Smooth muscle cell (in vitro differentiated cells): ENCODE measurements at regions not wholly inside any gene's neighbourhood (a gene's known extent, or its start where the extent isn't known, plus 50 kb on each side); places are given as distances from the start of the nearest gene placed in this dataset.

Experiments
- DNase-seq: peaks from one replicate; lab custom pipeline; 2025; ENCODE audit not compliant: unreplicated experiment; lab: John Stamatoyannopoulos, UW
- H2AFZ ChIP-seq: fragments of 200-600 bp; sonication (generic); 2 replicates; pipeline ENCODE4 v1.6.0; 2016; ENCODE audit warnings: antibody characterized with exemption, low read depth, mild to moderate bottlenecking
- H3F3A ChIP-seq: fragments of 200-600 bp; sonication (generic); 2 replicates; pipeline ENCODE4 v1.6.0; 2017; ENCODE audit warnings: antibody characterized with exemption, low read depth
- H3K27ac ChIP-seq: fragments of 200-600 bp; sonication (generic); 2 replicates; pipeline ENCODE4 v1.5.1; 2016; ENCODE audit warnings: low read depth, mild to moderate bottlenecking
- H3K27me3 ChIP-seq: fragments of 200-600 bp; sonication (generic); 2 replicates; pipeline ENCODE4 v1.6.1; 2016; ENCODE audit warnings: low read depth, mild to moderate bottlenecking
- H3K36me3 ChIP-seq: fragments of 200-600 bp; sonication (generic); 2 replicates; pipeline ENCODE4 v1.5.1; 2016; ENCODE audit warnings: low read depth
- H3K4me1 ChIP-seq: fragments of 200-600 bp; sonication (generic); 2 replicates; pipeline ENCODE4 v1.5.1; 2016; ENCODE audit warnings: low read depth
- H3K4me2 ChIP-seq: fragments of 200-600 bp; sonication (generic); 2 replicates; pipeline ENCODE4 v1.6.0; 2016; ENCODE audit warnings: mild to moderate bottlenecking
- H3K4me3 ChIP-seq: fragments of 200-600 bp; sonication (generic); 2 replicates; pipeline ENCODE4 v1.5.1; 2016; ENCODE audit warnings: mild to moderate bottlenecking
- H3K79me2 ChIP-seq: fragments of 200-600 bp; sonication (generic); 2 replicates; pipeline ENCODE4 v1.6.0; 2016; ENCODE audit warnings: low read depth, mild to moderate bottlenecking
- H3K9ac ChIP-seq: fragments of 200-600 bp; sonication (generic); 2 replicates; pipeline ENCODE4 v1.6.0; 2016; ENCODE audit warnings: low read depth
- H3K9me3 ChIP-seq: fragments of 200-600 bp; sonication (generic); replicated peaks from 2 replicates; pipeline ENCODE4 v1.5.1; 2016; ENCODE audit warnings: low read depth
- H4K20me1 ChIP-seq: fragments of 200-600 bp; sonication (generic); 2 replicates; pipeline ENCODE4 v1.6.0; 2016; ENCODE audit warnings: low read depth
- CTCF ChIP-seq: fragments of 200-600 bp; sonication (generic); IDR thresholded peaks from 2 replicates; pipeline ENCODE4 v1.5.1; 2017; ENCODE audit warnings: borderline replicate concordance, mild to moderate bottlenecking, antibody characterized with exemption; ENCODE audit not compliant: insufficient read depth, poor library complexity, severe bottlenecking
- WGBS: methylation state at CpG from one replicate; pipeline ENCODE4 v1.1.7; 2016; ENCODE audit warnings: low lambda C conversion rate; 5-methylcytosine and 5-hydroxymethylcytosine counted together

- WGBS = 74% methylated on average over 3 of the region's 3 CpGs
- Histone ChIP-seq H3K9ac (no peak overlapping the region), H3F3A (no peaks in the 10 kb centered on the region), H3K79me2 (no peaks in the 10 kb centered on the region), H3K27ac (no peak overlapping the region), H3K36me3 (no peaks in the 10 kb centered on the region), H3K4me2 (no peak overlapping the region), H3K4me1 (no peaks in the 10 kb centered on the region), H3K4me3 (no peak overlapping the region), H3K27me3 (peaks cover 13% of the 10 kb centered on the region), H4K20me1 (no peaks in the 10 kb centered on the region), H2AFZ (no peak overlapping the region), H3K9me3 (no peaks in the 10 kb centered on the region)
- TF ChIP-seq CTCF = no peak
- no peak for DNase-seq
These were observed 169.6 kb downstream of the TBXT start for GRCh38 chr6:165998072-165998471.

GRCh38 chr6:165991341-165991740, 176.3 kb downstream of the TBXT start:
- H3K79me2 ChIP-seq = no peaks in the 10 kb centered on the region
- no peaks in the 10 kb centered on the region for H4K20me1 ChIP-seq
- H3K4me2 ChIP-seq = no peak overlapping the region
- no peak for DNase-seq
- no peaks in the 10 kb centered on the region for H3K36me3 ChIP-seq
- no peak overlapping the region for H3K27ac ChIP-seq
- no peak overlapping the region for H3K4me3 ChIP-seq
- no peak for TF ChIP-seq CTCF
- no peak overlapping the region for H2AFZ ChIP-seq
- H3K4me1 ChIP-seq = peaks cover 4% of the 10 kb centered on the region
- WGBS = 72% methylated on average over 14 of the region's 14 CpGs
- peaks cover 69% of the 10 kb centered on the region for H3K27me3 ChIP-seq
- no peak overlapping the region for H3K9ac ChIP-seq
- H3K9me3 ChIP-seq = no peaks in the 10 kb centered on the region
- no peaks in the 10 kb centered on the region for H3F3A ChIP-seq

GRCh38 chr6:165990216-165990615, 177.4 kb downstream of the TBXT start:
- no peak overlapping the region for H3K9ac ChIP-seq

More at GRCh38 chr6:165990216-165990615, 177.4 kb downstream of the TBXT start:
- Histone ChIP-seq H4K20me1 (no peaks in the 10 kb centered on the region), H3K4me3 (no peak overlapping the region), H3F3A (no peaks in the 10 kb centered on the region), H3K27ac (no peak overlapping the region), H3K4me2 (no peak overlapping the region), H3K4me1 (peaks cover 4% of the 10 kb centered on the region), H3K79me2 (no peaks in the 10 kb centered on the region), H3K36me3 (no peaks in the 10 kb centered on the region), H3K9me3 (no peaks in the 10 kb centered on the region), H3K27me3 (peaks cover 75% of the 10 kb centered on the region), H2AFZ (no peak overlapping the region)
- 67% methylated on average over 2 of the region's 2 CpGs for WGBS
- TF ChIP-seq CTCF = no peak
- DNase-seq = no peak
